ENCODE measurements at regions not wholly inside any gene's neighbourhood (a gene's known extent, or its start where the extent isn't known, plus 50 kb on each side); places are given as distances from the start of the nearest gene placed in this dataset.

DNA sequence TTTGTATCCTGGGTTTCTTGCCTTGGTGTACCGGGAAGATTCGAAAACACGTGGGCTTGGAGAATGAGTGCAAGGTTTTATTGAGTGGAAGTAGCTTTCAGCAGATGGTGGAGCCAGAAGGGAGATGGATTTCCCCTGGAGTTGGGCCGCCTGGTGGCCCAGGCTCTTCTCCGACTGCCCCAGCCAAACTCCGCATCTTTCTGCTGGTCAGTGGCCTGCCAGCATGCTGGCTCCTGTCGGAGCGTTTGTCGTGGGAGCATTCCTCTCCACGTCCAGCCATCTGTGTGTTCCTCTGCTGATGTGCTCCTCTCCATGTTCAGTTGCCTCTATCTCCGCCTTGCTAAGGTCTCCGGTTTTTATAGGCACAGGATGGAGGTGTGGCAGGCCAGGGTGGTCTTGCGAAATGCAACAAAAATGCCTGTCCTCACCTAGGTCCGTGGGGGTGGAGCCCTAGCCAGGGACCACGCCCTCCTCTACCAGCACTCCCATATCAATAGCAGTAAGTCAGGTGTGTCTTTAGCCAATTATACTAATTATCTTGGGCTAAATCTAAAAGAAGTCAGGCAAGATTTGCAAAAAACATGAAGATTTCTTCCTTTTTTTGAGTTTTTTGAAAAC, 745.8 kb upstream of the AMOT start:
- no peak for DNase-seq (ENCODE audit: low read depth)
- TF ChIP-seq, protein P1, sequence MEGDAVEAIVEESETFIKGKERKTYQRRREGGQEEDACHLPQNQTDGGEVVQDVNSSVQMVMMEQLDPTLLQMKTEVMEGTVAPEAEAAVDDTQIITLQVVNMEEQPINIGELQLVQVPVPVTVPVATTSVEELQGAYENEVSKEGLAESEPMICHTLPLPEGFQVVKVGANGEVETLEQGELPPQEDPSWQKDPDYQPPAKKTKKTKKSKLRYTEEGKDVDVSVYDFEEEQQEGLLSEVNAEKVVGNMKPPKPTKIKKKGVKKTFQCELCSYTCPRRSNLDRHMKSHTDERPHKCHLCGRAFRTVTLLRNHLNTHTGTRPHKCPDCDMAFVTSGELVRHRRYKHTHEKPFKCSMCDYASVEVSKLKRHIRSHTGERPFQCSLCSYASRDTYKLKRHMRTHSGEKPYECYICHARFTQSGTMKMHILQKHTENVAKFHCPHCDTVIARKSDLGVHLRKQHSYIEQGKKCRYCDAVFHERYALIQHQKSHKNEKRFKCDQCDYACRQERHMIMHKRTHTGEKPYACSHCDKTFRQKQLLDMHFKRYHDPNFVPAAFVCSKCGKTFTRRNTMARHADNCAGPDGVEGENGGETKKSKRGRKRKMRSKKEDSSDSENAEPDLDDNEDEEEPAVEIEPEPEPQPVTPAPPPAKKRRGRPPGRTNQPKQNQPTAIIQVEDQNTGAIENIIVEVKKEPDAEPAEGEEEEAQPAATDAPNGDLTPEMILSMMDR (IDR thresholded peaks at IDR 0.05; ENCODE audit: insufficient read depth, low read depth, low read length, missing control alignments) = no peak
- no peak overlapping the region for H3K4me3 ChIP-seq (ENCODE audit: low read depth, low read length)

DNA sequence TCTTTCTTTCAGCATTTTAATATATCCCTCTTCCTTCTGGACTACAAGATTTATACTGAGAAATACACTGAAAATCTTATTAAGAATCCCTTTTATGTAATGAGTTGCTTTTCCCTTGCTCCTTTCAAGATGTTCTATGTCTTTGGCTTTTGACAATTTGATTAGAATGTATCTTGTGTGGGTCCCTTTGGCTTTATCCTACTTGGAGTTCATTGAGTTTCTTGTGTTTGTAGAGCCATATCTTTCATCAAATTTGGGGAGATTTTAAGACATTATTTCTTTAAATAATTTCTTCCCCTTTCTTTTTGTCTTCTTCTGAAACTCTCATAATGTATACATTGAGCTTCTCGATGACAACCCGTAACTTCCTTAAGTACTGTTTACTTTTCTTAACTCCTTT, 739.9 kb upstream of the AMOT start:
- H3K4me3 ChIP-seq (ENCODE audit: low read depth, low read length) = no peak overlapping the region
- DNase-seq (ENCODE audit: low read depth) = no peak
- TF ChIP-seq, protein P1 (IDR thresholded peaks at IDR 0.05; ENCODE audit: insufficient read depth, low read depth, low read length, missing control alignments) = no peak

DNA sequence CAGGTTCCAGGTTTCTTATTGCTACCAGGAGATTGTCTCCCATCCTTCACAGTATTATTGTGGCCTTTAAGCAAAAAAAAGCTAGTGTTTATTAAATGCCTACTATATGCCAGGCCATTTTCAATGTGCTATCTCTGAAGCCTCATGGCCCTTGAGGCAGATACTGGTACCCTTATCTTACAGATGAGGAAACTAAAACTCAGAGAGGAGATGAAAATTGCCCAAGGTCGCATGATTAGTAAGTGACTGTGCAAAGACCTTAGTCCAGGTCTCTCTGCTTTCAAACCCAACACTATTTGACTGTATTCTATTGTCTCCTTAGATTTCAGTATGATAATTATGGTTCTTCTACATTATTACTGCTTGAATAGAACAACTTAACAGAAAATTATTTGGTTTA, 717.9 kb upstream of the AMOT start:
- H3K4me3 ChIP-seq (ENCODE audit: low read depth, low read length) = no peak overlapping the region
- TF ChIP-seq, protein P1 (IDR thresholded peaks at IDR 0.05; ENCODE audit: insufficient read depth, low read depth, low read length, missing control alignments) = no peak
- no peak for DNase-seq (ENCODE audit: low read depth)

DNA sequence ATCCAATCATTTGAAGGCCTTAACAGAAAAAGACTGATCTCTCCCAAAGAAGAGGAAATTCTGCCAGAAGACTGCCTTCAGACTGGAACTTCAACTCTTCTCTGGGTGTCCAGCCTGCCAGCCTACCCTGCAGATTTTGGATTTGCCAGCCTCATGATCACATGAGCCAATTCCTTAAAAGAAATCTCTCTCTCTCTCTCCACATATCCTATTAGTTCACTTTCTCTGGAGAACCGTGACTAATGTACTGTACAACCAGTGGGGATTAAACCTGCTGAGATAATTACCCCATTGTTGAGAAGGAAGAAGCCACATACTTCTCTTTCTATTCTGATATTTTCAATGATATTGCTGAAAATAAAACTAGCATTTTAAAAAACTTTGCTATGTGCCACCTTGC, 711.3 kb upstream of the AMOT start:
- TF ChIP-seq, protein P1 (IDR thresholded peaks at IDR 0.05; ENCODE audit: insufficient read depth, low read depth, low read length, missing control alignments) = no peak
- H3K4me3 ChIP-seq (ENCODE audit: low read depth, low read length) = no peak overlapping the region
- no peak for DNase-seq (ENCODE audit: low read depth)

DNA sequence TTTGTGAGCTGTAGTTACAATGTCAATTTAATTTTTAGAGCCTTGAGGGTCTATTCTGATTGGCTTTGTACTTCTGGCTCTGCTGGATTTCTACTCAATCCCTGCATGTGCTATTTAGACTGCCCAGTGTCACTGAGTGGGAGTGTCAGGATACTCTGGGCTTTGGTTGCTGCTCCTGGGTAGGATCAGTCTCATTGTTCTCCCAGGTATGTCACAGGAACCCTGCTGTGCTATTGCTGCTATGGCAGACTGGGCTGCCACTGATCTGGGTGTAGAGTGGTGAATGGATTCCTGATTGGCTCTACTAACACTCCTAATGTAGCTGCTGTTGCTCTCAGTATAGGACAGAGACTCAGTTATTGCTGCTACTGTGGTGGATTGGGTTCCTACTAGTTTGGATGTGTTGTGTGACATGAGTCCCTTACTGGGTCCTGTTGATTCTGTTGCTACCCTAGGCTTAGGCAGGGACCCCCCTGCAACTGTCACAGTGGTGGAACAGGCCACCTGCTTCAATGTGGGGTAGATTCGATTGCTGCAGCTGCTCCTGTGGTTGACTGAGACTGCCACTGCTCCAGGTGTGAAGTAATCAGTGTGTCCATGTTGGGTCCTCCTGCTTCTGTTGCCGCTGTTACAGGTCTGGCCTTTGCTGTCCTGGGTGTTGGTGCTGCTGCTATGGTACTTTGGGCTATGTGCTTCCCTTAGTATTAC, 707.8 kb upstream of the AMOT start:
- DNase-seq (ENCODE audit: low read depth) = no peak
- no peak overlapping the region for H3K4me3 ChIP-seq (ENCODE audit: low read depth, low read length)
- TF ChIP-seq, protein P1 (IDR thresholded peaks at IDR 0.05; ENCODE audit: insufficient read depth, low read depth, low read length, missing control alignments) = no peak

DNA sequence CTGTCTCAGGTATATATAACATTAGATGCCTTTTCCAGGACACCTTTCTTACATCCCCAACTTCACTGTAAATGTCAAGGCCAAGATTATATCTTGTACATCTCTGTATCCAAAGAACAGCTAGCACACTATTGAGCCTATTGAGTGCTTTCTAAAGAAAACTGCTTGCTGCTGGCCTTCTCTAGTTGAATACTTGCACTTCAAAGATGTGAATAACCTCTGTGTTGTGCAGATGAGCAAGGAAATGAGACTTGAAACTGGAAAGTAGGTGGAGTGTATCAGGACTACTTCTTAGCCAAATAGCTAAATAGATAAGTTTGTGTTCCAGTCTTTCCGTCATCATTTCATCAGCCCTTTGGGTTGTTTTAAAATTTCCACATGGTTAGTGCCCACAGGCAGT, 704.4 kb upstream of the AMOT start:
- H3K4me3 ChIP-seq (ENCODE audit: low read depth, low read length) = no peak overlapping the region
- DNase-seq (ENCODE audit: low read depth) = no peak
- TF ChIP-seq, protein P1 (IDR thresholded peaks at IDR 0.05; ENCODE audit: insufficient read depth, low read depth, low read length, missing control alignments) = no peak
